H7 (cell line): ENCODE measurements at regions not wholly inside any gene's neighbourhood (a gene's known extent, or its start where the extent isn't known, plus 50 kb on each side); places are given as distances from the start of the nearest gene placed in this dataset.

Source experiments
- DNase-seq: peaks from one replicate; pipeline ENCODE4 v3.0.0; 2012
- H3K27me3 ChIP-seq: 2 replicates; pipeline ENCODE4 v1.6.0; 2011; ENCODE audit warnings: mild to moderate bottlenecking, low read length; ENCODE audit not compliant: control insufficient read depth, insufficient read depth
- H3K36me3 ChIP-seq: replicated peaks from 2 replicates; pipeline ENCODE4 v1.5.1; 2011; ENCODE audit warnings: low read length; ENCODE audit not compliant: control insufficient read depth, insufficient read depth
- H3K4me3 ChIP-seq: 2 replicates; pipeline ENCODE4 v1.5.1; 2011; ENCODE audit warnings: low read depth, mild to moderate bottlenecking, control low read depth, low read length, moderate library complexity; ENCODE audit not compliant: insufficient read depth

DNA sequence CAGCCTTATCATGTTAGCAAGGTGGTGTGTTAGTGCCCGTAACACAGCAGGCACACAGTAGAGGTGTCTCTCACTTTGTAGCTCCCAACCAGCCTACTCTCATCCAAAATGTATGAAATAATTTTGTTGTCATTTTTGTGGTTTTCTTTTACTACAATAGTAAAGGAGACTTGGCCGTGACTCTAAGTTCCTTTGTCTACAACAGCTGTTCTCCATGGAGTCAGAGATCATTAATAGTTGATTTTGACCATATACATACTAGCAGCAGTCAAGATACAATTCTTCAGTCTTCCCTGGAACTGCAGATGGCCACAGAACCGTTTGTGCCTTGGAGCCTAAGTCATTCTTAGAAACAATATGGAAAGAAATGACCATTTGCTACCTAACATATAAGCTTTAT, 567.1 kb downstream of the TLR4 start:
- Histone ChIP-seq H3K4me3 (no peak overlapping the region), H3K27me3 (no peaks in the 10 kb centered on the region), H3K36me3 (no peaks in the 10 kb centered on the region)
- DNase-seq, result no peak

- no peaks in the 10 kb centered on the region for H3K36me3 ChIP-seq
- no peak overlapping the region for H3K4me3 ChIP-seq
- no peak for DNase-seq
- H3K27me3 ChIP-seq, result no peaks in the 10 kb centered on the region
These were observed 567.7 kb downstream of the TLR4 start for GRCh38 chr9:118271936-118272335.

DNA sequence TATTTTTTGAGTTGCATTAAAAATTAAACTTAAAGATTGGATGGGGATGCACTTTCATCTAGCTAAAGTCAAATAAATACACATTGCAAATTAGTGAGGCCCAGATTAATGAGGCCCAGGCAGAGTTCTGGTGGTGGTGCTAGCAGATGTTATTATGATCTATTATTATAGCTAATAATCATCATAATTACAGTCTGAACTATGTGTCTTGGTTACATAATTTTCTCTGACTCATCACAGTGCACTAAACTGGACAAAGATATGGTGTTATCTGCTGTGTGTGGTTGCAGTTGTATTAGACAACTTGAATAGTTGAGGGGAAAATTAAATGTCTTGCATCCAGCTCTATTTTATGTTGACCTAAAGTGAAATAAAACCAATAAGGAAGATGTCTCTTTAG, 568.8 kb downstream of the TLR4 start:
- no peaks in the 10 kb centered on the region for H3K36me3 ChIP-seq
- H3K27me3 ChIP-seq, result no peaks in the 10 kb centered on the region
- no peak overlapping the region for H3K4me3 ChIP-seq
- DNase-seq, result no peak

GRCh38 chr9:118276784-118277183, 572.6 kb downstream of the TLR4 start:
- Histone ChIP-seq H3K36me3 (no peaks in the 10 kb centered on the region), H3K4me3 (no peak overlapping the region), H3K27me3 (no peaks in the 10 kb centered on the region)
- DNase-seq, result no peak

- no peak for DNase-seq
- Histone ChIP-seq H3K4me3 (no peak overlapping the region), H3K36me3 (no peaks in the 10 kb centered on the region), H3K27me3 (no peaks in the 10 kb centered on the region)
These were observed 577.6 kb downstream of the TLR4 start for GRCh38 chr9:118281772-118282171.

DNA sequence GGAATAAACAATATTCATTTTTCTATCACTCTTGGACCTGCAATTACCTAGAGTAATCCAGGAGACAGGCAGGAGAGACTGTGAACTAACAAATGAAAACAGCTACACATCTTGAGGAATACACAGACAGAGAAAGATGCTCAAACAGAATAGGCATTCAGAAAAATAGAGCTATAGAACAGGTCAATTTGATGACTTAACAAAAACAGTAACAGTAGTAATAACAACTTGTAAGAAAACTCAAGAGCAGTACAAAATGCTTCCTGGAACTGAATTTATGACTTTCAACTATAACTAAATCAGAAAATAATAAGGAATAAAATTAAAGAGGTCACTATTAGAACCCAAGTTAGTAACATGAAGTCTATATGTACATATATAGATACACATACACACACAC, 579.3 kb downstream of the TLR4 start:
- no peak for DNase-seq
- H3K27me3 ChIP-seq, result no peaks in the 10 kb centered on the region

GRCh38 chr9:118290116-118290515, 585.9 kb downstream of the TLR4 start:
- H3K4me3 ChIP-seq, result no peak overlapping the region
- H3K27me3 ChIP-seq, result no peaks in the 10 kb centered on the region
- H3K36me3 ChIP-seq, result no peaks in the 10 kb centered on the region
- DNase-seq, result no peak

More for the DNA sequence above, 579.3 kb downstream of the TLR4 start:
- H3K4me3 ChIP-seq, result no peak overlapping the region
- H3K36me3 ChIP-seq, result no peaks in the 10 kb centered on the region

- Histone ChIP-seq H3K36me3 (no peaks in the 10 kb centered on the region), H3K4me3 (no peak overlapping the region), H3K27me3 (no peaks in the 10 kb centered on the region)
- no peak for DNase-seq
These were observed 591.2 kb downstream of the TLR4 start for GRCh38 chr9:118295413-118295812.

- no peak for DNase-seq
- Histone ChIP-seq H3K4me3 (no peak overlapping the region), H3K27me3 (no peaks in the 10 kb centered on the region), H3K36me3 (no peaks in the 10 kb centered on the region)
These were observed 598.5 kb downstream of the TLR4 start for GRCh38 chr9:118302721-118303120.

DNA sequence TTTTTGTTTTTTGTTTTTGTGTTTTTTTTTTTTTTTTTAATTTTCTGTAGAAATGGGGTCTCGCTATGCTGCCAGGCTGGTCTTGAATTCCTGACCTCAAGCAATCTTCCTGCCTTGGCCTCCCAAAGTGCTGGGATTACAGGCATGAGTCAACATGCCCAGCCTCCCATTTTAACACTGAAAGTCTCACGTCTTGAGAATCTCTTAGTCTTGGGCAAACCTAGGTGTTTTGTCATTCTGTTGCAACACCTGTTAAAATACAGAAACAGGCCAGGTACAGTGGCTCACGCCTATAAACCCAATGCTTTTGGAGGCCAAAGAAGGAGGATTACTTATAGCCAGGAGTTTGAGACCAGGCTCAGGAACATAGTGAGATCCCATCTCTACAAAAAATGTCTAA, 599.0 kb downstream of the TLR4 start:
- DNase-seq, result no peak
- Histone ChIP-seq H3K27me3 (no peaks in the 10 kb centered on the region), H3K36me3 (no peaks in the 10 kb centered on the region), H3K4me3 (no peak overlapping the region)

GRCh38 chr9:118305331-118305730, 601.1 kb downstream of the TLR4 start:
- H3K36me3 ChIP-seq, result no peaks in the 10 kb centered on the region
- H3K4me3 ChIP-seq, result no peak overlapping the region
- no peaks in the 10 kb centered on the region for H3K27me3 ChIP-seq
- DNase-seq, result no peak

- Histone ChIP-seq H3K27me3 (no peaks in the 10 kb centered on the region), H3K4me3 (no peak overlapping the region), H3K36me3 (no peaks in the 10 kb centered on the region)
- DNase-seq, result no peak
These were observed 602.6 kb downstream of the TLR4 start for GRCh38 chr9:118306801-118307200.

DNA sequence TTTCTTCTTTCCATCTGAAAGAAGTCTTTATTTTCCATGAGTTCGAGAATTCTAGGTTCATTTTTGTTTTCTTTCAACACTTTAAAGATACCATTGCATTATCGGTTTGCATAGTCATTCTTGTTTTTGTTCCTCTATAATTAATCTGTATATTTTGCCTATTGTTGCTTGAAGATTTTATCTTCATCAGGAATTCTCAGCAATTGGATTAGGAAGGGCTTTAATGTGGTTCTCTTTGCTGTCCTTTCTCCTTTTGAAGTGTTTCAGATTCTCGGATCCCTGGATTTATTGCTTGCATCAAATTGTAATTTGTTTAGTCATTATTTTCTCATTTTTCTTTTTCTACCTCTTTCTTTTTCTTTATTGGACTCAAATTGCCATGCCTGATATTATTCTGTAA, 609.8 kb downstream of the TLR4 start:
- DNase-seq, result no peak
- H3K27me3 ChIP-seq, result no peaks in the 10 kb centered on the region
- no peak overlapping the region for H3K4me3 ChIP-seq
- no peaks in the 10 kb centered on the region for H3K36me3 ChIP-seq

DNA sequence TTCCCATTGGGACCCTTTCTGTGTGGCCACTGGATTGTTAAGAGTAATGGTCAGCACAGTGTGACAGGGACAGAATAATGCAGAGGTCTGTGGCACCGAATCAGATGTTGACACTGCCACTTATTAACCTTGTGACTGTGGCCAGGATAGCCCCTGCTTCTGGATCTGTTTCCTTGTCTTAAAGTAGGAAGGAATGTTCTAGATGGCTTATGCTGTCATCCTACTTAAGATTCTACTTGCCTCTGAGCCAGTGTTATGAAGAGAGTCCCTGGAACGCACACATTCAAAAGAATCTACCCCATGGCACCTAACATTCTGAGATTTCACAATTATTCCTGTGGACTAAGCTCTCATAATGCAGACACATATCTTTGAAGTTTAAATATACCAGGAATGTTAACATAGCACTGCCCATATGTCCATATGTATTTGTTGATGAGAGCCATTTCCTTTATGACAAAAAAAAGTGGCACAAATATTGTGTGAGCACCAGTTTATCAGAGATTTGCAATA, 612.7 kb downstream of the TLR4 start:
- no peaks in the 10 kb centered on the region for H3K27me3 ChIP-seq
- H3K4me3 ChIP-seq, result no peak overlapping the region
- DNase-seq, result no peak
- no peaks in the 10 kb centered on the region for H3K36me3 ChIP-seq

- no peaks in the 10 kb centered on the region for H3K36me3 ChIP-seq
- no peak overlapping the region for H3K4me3 ChIP-seq
- DNase-seq, result no peak
- no peaks in the 10 kb centered on the region for H3K27me3 ChIP-seq
These were observed 614.7 kb downstream of the TLR4 start for GRCh38 chr9:118318770-118319431.

GRCh38 chr9:118321788-118322187, 617.6 kb downstream of the TLR4 start:
- H3K4me3 ChIP-seq, result no peak overlapping the region
- no peaks in the 10 kb centered on the region for H3K27me3 ChIP-seq
- no peaks in the 10 kb centered on the region for H3K36me3 ChIP-seq
- no peak for DNase-seq
